GM13977 (cell line): ENCODE measurements at regions not wholly inside any gene's neighbourhood (a gene's known extent, or its start where the extent isn't known, plus 50 kb on each side); places are given as distances from the start of the nearest gene placed in this dataset.

ENCODE experiments used
- DNase-seq: peaks from one replicate; pipeline ENCODE4 v3.0.0; 2012; ENCODE audit warnings: low spot score
- CTCF ChIP-seq: IDR thresholded peaks from 2 replicates; pipeline ENCODE4 v1.5.1; 2012; ENCODE audit warnings: mild to moderate bottlenecking, control low read depth; ENCODE audit not compliant: insufficient read depth; ENCODE audit errors: extremely low read depth, missing control alignments
- in situ Hi-C: fragments of 300-500 bp; cut with MboI; formaldehyde crosslinking; loops from one replicate; pipeline ENCODE4 v1.12.0; 2022; ENCODE audit warnings: low sequenced_read_pairs, low pct_unique_long_range_greater_than_20kb, mixed read lengths, inconsistent platforms; ENCODE audit not compliant: unreplicated experiment

DNA sequence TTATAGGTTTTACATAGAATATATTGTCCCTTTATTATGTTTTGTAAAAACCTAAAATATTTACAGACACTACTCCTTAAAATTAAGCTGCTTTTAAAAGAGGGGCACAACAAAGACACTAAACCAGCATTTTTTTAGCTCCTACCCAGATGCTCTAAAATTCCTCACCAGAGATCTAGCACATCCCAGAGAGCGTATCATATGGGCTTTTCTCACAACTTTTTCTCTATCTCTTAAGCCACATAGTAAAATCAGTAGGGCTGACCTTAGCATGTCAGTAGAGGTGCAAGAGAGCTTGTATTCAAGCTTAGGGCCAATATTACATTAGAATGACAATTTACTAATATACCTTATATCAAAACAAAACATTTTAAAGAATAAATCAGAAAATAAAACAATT lies 216.3 kb downstream of the TMX3 start:
- no peak for TF ChIP-seq CTCF

DNA sequence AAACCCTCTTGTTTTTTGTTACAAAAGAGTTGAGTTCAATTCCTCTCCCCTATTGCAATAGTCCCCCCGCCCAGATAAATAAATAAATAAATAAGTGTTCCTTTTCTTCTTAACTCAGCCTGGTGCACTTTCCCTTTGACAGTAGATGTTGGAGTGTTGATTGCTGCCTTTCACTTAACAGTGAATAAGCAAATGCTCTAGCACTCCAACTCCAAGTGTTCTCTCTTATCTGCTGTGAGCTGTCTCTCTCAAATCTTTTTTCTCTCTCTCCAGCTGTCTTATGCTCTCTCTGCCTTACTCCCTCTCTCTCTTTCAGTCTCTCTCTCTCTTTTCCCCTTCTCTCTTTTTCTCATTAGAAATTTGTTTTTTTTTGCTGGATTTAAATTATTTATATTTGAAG lies 216.7 kb downstream of the TMX3 start:
- no peak for DNase-seq
- TF ChIP-seq CTCF: no peak
- in situ Hi-C loops: no loop called here

More for the DNA sequence above, 216.3 kb downstream of the TMX3 start:
- no peak for DNase-seq
- in situ Hi-C loops: no loop called here

DNA sequence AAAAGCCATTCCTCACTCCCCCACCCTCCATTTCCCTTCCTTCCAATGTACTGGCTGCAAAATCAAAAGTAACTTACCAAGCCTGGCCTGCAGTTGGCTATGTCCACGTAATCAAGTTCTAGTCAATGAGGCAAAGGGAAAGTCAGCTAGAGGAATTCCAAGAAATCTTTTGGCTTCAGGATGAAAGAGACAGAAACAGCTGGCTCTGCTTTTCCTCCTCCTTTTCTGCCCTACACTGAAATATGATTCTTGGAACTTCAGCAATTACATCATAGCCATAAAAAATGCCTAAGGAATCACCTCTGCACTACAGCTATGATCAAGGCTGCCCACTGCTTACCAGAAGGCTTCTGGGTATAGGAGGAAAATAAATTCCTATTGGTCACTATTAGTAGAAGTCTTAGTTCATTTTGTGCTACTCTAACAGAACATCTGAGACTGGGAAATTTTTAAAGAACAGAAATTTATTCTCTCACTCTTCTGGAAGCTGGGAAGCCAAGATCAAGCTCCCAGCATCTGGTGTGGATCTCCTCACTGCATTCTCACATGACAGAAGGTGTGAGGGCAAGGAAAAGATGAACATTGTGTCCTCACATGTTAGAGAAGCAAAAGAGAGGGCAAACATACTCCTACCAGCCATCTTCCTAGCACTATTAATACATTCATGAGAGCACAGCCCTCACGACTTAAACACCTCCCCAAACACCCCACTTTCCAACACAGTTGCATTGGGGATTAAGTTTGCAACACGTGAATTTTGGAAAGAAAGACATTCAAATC lies 219.9 kb downstream of the TMX3 start:
- no peak for TF ChIP-seq CTCF
- in situ Hi-C loops: no loop called here
- DNase-seq: no peak

- in situ Hi-C loops: no loop called here
- TF ChIP-seq CTCF: no peak
- no peak for DNase-seq
Measured at GRCh38 chr18:68489013-68489792, 225.7 kb downstream of the TMX3 start.

GRCh38 chr18:68484241-68484640 lies 230.7 kb downstream of the TMX3 start:
- no peak for TF ChIP-seq CTCF
- in situ Hi-C loops: no loop called here
- DNase-seq: no peak

DNA sequence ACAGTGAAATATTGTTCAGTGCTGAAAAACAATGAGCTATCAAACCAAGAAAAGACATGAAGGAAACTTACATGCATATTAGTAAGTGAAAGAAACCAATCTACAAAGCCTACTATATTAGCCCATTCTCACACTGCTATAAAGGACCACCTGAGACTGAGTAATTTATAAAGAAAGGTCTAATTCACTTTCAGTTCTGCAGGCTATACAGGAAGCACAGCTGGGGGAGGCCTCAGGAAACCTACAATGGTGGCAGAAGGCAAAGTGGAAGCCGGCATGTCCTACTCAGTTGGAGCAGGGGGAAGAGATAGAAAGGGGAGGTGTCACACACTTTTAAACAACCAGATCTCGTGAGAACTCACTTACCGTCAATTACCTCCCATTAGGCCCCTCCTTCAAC lies 232.1 kb downstream of the TMX3 start:
- no peak for DNase-seq
- no peak for TF ChIP-seq CTCF
- in situ Hi-C loops: no loop called here
